ENCODE measurements at regions not wholly inside any gene's neighbourhood (a gene's known extent, or its start where the extent isn't known, plus 50 kb on each side); places are given as distances from the start of the nearest gene placed in this dataset.

- DNase-seq = no peak
Measured at GRCh38 chr14:49999826-50000379, 107.0 kb downstream of the ARF6 start.

GRCh38 chr14:50000380-50001150 lies 107.7 kb downstream of the ARF6 start:
- DNase-seq = peak; percentile 61

- DNase-seq = peak; percentile 60
Measured at GRCh38 chr14:50001151-50001998, 108.5 kb downstream of the ARF6 start.

- peak; percentile 61 for DNase-seq
Measured at GRCh38 chr14:50001999-50002925, 109.4 kb downstream of the ARF6 start.

GRCh38 chr14:50002926-50003212 lies 110.0 kb downstream of the ARF6 start:
- no peak for DNase-seq

- peak; percentile 58 for DNase-seq
Measured at GRCh38 chr14:50003213-50004021, 110.5 kb downstream of the ARF6 start.

GRCh38 chr14:50006141-50006540 lies 110.2 kb downstream of the VCPKMT start:
- DNase-seq = no peak

GRCh38 chr14:50007123-50007903 lies 109.1 kb downstream of the VCPKMT start:
- no peak for DNase-seq

- DNase-seq = no peak
Measured at GRCh38 chr14:50008562-50008961, 107.8 kb downstream of the VCPKMT start.

GRCh38 chr14:50008974-50009373 lies 107.4 kb downstream of the VCPKMT start:
- DNase-seq = no peak

- no peak for DNase-seq
Measured at GRCh38 chr14:50010752-50011151, 105.6 kb downstream of the VCPKMT start.

- DNase-seq = no peak
Measured at GRCh38 chr14:50011242-50011641, 105.1 kb downstream of the VCPKMT start.

- DNase-seq = no peak
Measured at GRCh38 chr14:50012644-50013043, 103.7 kb downstream of the VCPKMT start.

- no peak for DNase-seq
Measured at GRCh38 chr14:50013198-50013918, 103.0 kb downstream of the VCPKMT start.

- no peak for DNase-seq
Measured at GRCh38 chr14:50013934-50014333, 102.4 kb downstream of the VCPKMT start.

GRCh38 chr14:50014809-50015430 lies 101.5 kb downstream of the VCPKMT start:
- DNase-seq = no peak

- DNase-seq = no peak
Measured at GRCh38 chr14:50015716-50016115, 100.7 kb downstream of the VCPKMT start.

- DNase-seq = no peak
Measured at GRCh38 chr14:50018201-50018932, 98.0 kb downstream of the VCPKMT start.

- DNase-seq = no peak
Measured at GRCh38 chr14:50018933-50019210, 97.5 kb downstream of the VCPKMT start.

Measured in effector CD4-positive, alpha-beta T cell (primary cell).